D721Med (cell line): ENCODE measurements at regions not wholly inside any gene's neighbourhood (a gene's known extent, or its start where the extent isn't known, plus 50 kb on each side); places are given as distances from the start of the nearest gene placed in this dataset.

Experiments used
- DNase-seq: peaks from one replicate; pipeline ENCODE4 v3.0.0; 2011; ENCODE audit warnings: low spot score; ENCODE audit not compliant: insufficient read length
- FAIRE-seq: peaks from 2 replicates; lab custom pipeline; 2011; peaks lifted over from hg19 to GRCh38; lab: Jason Lieb, UNC
- TF ChIP-seq, protein P1 (sequence below): IDR thresholded peaks from 2 replicates; pipeline ENCODE4 v1.5.1; 2012; ENCODE audit warnings: mild to moderate bottlenecking, control low read depth; ENCODE audit not compliant: insufficient read depth; ENCODE audit errors: missing control alignments

DNA sequence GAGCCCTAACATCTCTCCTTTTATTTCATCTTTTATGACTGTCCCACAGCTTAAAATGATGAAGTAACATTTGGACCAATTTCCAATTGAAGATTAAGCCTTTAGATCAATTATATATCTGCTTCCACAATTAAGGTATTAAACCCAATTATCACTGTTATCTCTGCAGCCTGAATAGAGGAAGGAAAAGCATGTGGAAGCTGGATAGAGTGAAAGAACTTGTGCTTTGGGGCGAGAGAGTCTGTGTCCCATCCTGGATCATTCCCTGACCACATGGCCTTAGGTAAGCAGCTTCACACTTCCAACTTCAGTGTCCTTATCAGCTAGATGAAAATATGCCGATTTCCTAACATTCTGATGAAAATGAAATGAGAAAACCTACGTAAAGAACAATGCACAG, 61.4 kb upstream of the TSPAN8 start:
- no peak for DNase-seq
- TF ChIP-seq, protein P1, sequence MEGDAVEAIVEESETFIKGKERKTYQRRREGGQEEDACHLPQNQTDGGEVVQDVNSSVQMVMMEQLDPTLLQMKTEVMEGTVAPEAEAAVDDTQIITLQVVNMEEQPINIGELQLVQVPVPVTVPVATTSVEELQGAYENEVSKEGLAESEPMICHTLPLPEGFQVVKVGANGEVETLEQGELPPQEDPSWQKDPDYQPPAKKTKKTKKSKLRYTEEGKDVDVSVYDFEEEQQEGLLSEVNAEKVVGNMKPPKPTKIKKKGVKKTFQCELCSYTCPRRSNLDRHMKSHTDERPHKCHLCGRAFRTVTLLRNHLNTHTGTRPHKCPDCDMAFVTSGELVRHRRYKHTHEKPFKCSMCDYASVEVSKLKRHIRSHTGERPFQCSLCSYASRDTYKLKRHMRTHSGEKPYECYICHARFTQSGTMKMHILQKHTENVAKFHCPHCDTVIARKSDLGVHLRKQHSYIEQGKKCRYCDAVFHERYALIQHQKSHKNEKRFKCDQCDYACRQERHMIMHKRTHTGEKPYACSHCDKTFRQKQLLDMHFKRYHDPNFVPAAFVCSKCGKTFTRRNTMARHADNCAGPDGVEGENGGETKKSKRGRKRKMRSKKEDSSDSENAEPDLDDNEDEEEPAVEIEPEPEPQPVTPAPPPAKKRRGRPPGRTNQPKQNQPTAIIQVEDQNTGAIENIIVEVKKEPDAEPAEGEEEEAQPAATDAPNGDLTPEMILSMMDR, result no peak
- FAIRE-seq, result no peak

DNA sequence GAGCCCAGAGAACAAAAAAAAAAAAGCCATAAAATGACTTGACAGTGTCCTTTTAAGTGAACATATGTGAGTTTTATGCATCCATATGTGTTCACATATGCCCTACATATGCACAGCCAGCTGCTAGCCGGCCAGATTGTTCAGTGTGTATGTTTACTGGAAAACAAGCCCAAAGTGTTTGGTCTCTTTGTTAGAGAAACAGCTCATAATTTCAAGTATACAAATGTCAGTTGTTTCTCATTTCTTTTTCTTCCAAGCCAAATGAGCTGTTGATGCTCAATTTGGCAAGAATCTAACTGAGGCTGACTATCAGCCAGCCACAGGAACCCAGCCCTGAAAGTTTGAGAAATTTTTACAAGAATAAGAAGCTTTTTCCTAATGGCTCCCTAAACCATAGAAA, 60.8 kb upstream of the TSPAN8 start:
- FAIRE-seq, result no peak
- TF ChIP-seq, protein P1, result no peak
- DNase-seq, result no peak

DNA sequence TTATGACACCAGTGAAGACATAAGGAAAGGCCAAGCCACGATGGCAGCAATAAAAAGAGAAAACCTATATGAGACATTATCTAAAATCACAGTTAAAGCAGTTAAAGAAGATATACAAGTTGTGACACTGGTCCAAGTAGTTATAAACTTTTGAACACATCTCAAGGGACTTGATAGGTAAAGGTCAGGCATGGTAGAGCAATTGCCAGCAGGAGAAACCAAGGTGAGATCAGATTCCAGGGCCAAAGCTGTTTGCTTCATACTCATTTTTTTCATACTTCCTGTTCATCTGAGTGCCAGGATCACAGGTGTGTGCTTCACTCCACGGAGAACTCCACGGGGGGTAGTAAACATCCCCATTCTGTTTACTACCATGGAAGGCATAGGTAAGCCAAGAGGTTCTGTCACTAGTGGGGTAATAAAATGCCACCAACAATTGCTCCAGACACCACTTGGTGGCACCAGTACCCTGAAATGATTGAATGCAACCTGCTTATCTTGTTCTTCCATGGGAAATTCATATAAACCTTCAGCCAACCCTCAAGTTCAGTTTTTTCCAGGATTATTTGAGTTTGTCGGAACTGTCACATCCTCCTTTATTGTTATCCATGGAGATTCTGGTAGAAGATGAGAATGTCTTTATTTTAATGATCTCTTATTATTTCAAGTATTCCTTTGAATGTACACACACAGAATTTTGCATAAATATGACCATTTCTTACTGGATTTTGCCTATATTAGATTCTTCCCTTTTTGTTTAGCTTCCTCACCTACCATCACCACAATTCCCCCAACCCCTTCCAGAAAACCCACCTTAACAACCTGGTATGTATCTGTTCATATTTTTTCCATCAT, 59.2 kb upstream of the TSPAN8 start:
- DNase-seq (no peak), FAIRE-seq (no peak)
- TF ChIP-seq, protein P1, result peak; percentile 84

DNA sequence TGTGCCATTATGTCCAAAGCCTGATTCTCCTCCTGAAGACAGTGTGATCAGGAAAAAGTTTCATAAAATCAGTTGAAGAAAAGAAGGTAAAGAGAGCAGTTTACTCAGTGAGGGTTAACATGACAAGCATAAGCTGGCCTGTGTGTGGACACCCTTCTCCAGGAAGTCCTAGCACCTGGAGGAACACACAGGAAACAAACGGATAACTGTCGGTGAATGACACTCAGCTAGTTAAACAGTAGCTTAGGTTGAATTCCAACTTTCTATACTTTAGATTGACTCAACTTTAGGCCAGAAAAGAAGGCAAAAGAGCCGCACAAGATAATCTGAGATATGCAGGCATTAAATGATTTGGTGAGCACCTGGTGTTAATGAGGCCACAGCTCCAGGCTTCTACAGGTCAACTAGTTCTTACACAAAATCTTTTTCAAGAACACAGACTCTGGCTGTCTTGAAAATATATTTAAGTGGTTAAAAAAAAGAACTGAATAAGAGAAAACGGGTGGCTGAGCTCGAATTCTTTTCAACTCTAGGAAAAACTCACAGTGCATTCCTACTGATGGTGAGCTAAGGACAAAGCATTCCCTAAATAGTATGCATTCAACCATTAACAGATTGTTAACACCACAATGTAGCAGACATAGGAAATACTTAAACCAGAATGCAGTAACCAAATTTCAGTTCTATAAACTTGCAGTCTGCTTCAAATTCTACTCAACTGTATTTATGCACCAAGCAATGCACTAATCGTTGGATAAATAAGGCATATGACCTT, 56.9 kb upstream of the TSPAN8 start:
- DNase-seq (no peak), FAIRE-seq (no peak)
- TF ChIP-seq, protein P1, result no peak

DNA sequence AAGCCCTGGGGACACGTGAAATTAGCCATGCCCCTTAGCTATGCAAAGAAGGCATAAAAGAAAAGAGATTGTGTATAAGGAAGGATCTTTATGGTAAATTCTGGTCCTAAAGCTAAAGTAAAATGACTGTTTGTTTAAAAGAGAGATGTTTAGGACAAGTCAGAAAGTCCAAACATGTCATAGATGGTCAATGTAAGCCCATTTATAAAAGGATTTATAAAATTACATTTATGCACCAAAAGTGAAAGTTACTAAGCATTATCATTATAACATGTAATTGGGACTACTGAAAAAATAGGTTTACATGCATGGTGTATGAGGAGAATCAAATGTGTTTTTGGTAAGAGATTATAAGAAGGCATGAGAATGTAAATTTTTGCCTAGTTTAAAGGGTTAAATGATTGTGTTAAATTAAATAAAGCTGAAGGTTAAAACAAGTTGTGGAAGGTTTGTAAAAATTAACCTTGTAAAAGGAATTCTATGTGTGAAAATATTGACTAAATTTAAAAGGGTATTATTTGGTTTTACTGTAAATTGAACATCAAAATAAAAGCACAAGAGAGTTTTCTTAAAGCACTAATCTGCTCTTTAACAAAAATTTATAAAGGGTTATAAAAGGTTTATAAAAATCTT, 50.4 kb upstream of the TSPAN8 start:
- TF ChIP-seq, protein P1, result no peak
- FAIRE-seq (no peak), DNase-seq (no peak)
